ENCODE measurements at regions not wholly inside any gene's neighbourhood (a gene's known extent, or its start where the extent isn't known, plus 50 kb on each side); places are given as distances from the start of the nearest gene placed in this dataset.

- POLR2A ChIA-PET = no interaction called here
- H2AFZ ChIP-seq (ENCODE audit: low read depth, low read length) = no peak overlapping the region
Observed at GRCh38 chr18:38464024-38464423, 898.4 kb upstream of the CELF4 start.

More at GRCh38 chr18:38464024-38464423, 898.4 kb upstream of the CELF4 start:
- BruUV-seq (replicated peaks) = no TSS peak
- no peak overlapping the region for H3K27ac ChIP-seq (ENCODE audit: insufficient read depth, low read depth, low read length)
- no peaks in the 10 kb centered on the region for H3K4me1 ChIP-seq (ENCODE audit: control insufficient read depth, extremely low read depth, insufficient read depth, low read length)
- FAIRE-seq (no peak), DNase-seq (ENCODE audit: low read depth, low spot score) (no peak)
- peaks cover 7% of the 10 kb centered on the region for H3K9me3 ChIP-seq (replicated peaks; ENCODE audit: control insufficient read depth, insufficient read depth, low read length)
- no peaks in the 10 kb centered on the region for H3K9me1 ChIP-seq (replicated peaks; ENCODE audit: control insufficient read depth, extremely low read depth, insufficient read depth, low read length)
- no peaks in the 10 kb centered on the region for H3K36me3 ChIP-seq (ENCODE audit: control insufficient read depth in 2 of 2, extremely low read depth in 1 of 2, insufficient read depth in 2 of 2, low read length in 2 of 2)
- no peak overlapping the region for H3K4me2 ChIP-seq (ENCODE audit: insufficient read depth, low read length)
- no peak for TF ChIP-seq JUN (IDR thresholded peaks at IDR 0.05; ENCODE audit: borderline replicate concordance, insufficient read depth, insufficient read length, low read depth)
- no peak for TF ChIP-seq EZH2 (IDR thresholded peaks at IDR 0.05; ENCODE audit: borderline replicate concordance, low read depth, low read length, severe bottlenecking)
- no peak for TF ChIP-seq FOS (IDR thresholded peaks at IDR 0.05; ENCODE audit: borderline replicate concordance, insufficient read depth, low read length)
- TF ChIP-seq, protein P1, sequence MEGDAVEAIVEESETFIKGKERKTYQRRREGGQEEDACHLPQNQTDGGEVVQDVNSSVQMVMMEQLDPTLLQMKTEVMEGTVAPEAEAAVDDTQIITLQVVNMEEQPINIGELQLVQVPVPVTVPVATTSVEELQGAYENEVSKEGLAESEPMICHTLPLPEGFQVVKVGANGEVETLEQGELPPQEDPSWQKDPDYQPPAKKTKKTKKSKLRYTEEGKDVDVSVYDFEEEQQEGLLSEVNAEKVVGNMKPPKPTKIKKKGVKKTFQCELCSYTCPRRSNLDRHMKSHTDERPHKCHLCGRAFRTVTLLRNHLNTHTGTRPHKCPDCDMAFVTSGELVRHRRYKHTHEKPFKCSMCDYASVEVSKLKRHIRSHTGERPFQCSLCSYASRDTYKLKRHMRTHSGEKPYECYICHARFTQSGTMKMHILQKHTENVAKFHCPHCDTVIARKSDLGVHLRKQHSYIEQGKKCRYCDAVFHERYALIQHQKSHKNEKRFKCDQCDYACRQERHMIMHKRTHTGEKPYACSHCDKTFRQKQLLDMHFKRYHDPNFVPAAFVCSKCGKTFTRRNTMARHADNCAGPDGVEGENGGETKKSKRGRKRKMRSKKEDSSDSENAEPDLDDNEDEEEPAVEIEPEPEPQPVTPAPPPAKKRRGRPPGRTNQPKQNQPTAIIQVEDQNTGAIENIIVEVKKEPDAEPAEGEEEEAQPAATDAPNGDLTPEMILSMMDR (IDR thresholded peaks at IDR 0.05; ENCODE audit: extremely low read depth in 1 of 2, insufficient read depth in 1 of 2, low read depth in 1 of 2, low read length in 2 of 2) = no peak
- no peak for TF ChIP-seq MAX (IDR thresholded peaks at IDR 0.05; ENCODE audit: insufficient read depth, insufficient read length)
- TF ChIP-seq POLR2AphosphoS5 (IDR thresholded peaks at IDR 0.05; ENCODE audit: insufficient read depth, low read depth, low read length) = no peak
- TF ChIP-seq GATA2 (IDR thresholded peaks at IDR 0.05; ENCODE audit: insufficient read depth, insufficient read length, low read depth, low read length) = no peak
- no peak for TF ChIP-seq POLR2A (IDR thresholded peaks at IDR 0.05; ENCODE audit: low read depth, low read length)
- no peak overlapping the region for H3K4me3 ChIP-seq (replicated peaks in 1 of 3; ENCODE audit: insufficient read depth in 1 of 3, low read depth in 1 of 3, low read length in 3 of 3)
- no peaks in the 10 kb centered on the region for H3K79me2 ChIP-seq (ENCODE audit: control insufficient read depth, insufficient read depth, low read length)
- intact Hi-C loops (cut with micrococcal nuclease) (no loop called here), dilution Hi-C loops (cut with MboI; ENCODE audit: extremely low pct_ligation_motif_present, low sequenced_read_pairs) (no loop called here)
- H4K20me1 ChIP-seq (replicated peaks; ENCODE audit: control insufficient read depth, extremely low read depth, insufficient read depth, low read length) = no peaks in the 10 kb centered on the region
- CTCF ChIA-PET = no interaction called here
- no peak overlapping the region for H3K9ac ChIP-seq (replicated peaks; ENCODE audit: extremely low read depth, insufficient read depth, low read length)
- no peaks in the 10 kb centered on the region for H3K27me3 ChIP-seq (ENCODE audit: control insufficient read depth in 2 of 2, insufficient read depth in 2 of 2, low read length in 2 of 2)

Measured in endothelial cell of umbilical vein (primary cell).